ENCODE measurements at regions not wholly inside any gene's neighbourhood (a gene's known extent, or its start where the extent isn't known, plus 50 kb on each side); places are given as distances from the start of the nearest gene placed in this dataset.

GRCh38 chr18:22074282-22075070 lies 94.9 kb upstream of the GATA6 start:
- intact Hi-C loops (cut with DNase I) = no loop called here
- H3K4me1 ChIP-seq = no peaks in the 10 kb centered on the region
- DNase-seq (ENCODE audit: low spot score in 2 of 2) = no peak

GRCh38 chr18:22080035-22080434 lies 89.4 kb upstream of the GATA6 start:
- Histone ChIP-seq H3K36me3 (no peaks in the 10 kb centered on the region), H3K4me1 (no peaks in the 10 kb centered on the region), H3K9me3 (no peaks in the 10 kb centered on the region), H3K4me3 (no peak overlapping the region), H3K27me3 (no peaks in the 10 kb centered on the region), H3K27ac (no peak overlapping the region)
- TF ChIP-seq CTCF (IDR thresholded peaks at IDR 0.05) = no peak
- intact Hi-C loops (cut with DNase I) = no loop called here
- DNase-seq (ENCODE audit: low spot score in 2 of 2) = no peak

More at GRCh38 chr18:22074282-22075070, 94.9 kb upstream of the GATA6 start:
- no peak overlapping the region for H3K4me3 ChIP-seq
- no peak overlapping the region for H3K27ac ChIP-seq
- H3K27me3 ChIP-seq = no peaks in the 10 kb centered on the region
- H3K36me3 ChIP-seq = no peaks in the 10 kb centered on the region
- no peak for TF ChIP-seq CTCF (IDR thresholded peaks at IDR 0.05)
- H3K9me3 ChIP-seq = no peaks in the 10 kb centered on the region

GRCh38 chr18:22082408-22082807 lies 87.0 kb upstream of the GATA6 start:
- H3K9me3 ChIP-seq = no peaks in the 10 kb centered on the region
- no peaks in the 10 kb centered on the region for H3K4me1 ChIP-seq
- H3K27me3 ChIP-seq = no peaks in the 10 kb centered on the region
- H3K36me3 ChIP-seq = no peaks in the 10 kb centered on the region
- no peak for TF ChIP-seq CTCF (IDR thresholded peaks at IDR 0.05)
- intact Hi-C loops (cut with DNase I) = no loop called here
- no peak overlapping the region for H3K4me3 ChIP-seq
- DNase-seq (ENCODE audit: low spot score in 2 of 2) = no peak
- no peak overlapping the region for H3K27ac ChIP-seq

- Histone ChIP-seq H3K36me3 (no peaks in the 10 kb centered on the region), H3K27me3 (no peaks in the 10 kb centered on the region), H3K9me3 (no peaks in the 10 kb centered on the region), H3K4me3 (no peak overlapping the region), H3K4me1 (no peaks in the 10 kb centered on the region), H3K27ac (no peak overlapping the region)
- intact Hi-C loops (cut with DNase I) = no loop called here
- no peak for TF ChIP-seq CTCF (IDR thresholded peaks at IDR 0.05)
- no peak for DNase-seq (ENCODE audit: low spot score in 2 of 2)
These were observed 84.8 kb upstream of the GATA6 start for GRCh38 chr18:22084547-22084946.

DNA sequence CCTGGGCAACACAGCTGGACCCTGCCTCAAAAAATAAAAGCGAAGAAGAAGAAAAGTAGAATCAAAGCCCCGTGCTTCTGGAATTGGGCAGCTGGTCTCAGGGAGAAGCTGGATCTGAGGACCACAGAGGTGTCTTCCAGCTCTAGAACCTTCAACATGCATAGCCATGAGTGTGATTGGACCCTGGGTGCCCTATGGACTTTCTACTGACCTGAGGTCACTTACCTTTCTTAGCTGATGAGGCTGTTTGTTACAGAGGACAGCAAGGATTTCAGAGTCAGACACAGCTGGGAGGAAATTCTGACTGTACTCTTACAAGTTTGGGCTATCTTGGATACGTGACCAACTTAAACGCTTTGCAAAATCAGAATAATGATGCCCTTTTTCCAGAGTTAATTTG lies 82.4 kb upstream of the GATA6 start:
- Histone ChIP-seq H3K4me3 (no peak overlapping the region), H3K4me1 (no peaks in the 10 kb centered on the region), H3K9me3 (no peaks in the 10 kb centered on the region), H3K27me3 (no peaks in the 10 kb centered on the region), H3K36me3 (no peaks in the 10 kb centered on the region), H3K27ac (no peak overlapping the region)
- intact Hi-C loops (cut with DNase I) = no loop called here
- no peak for TF ChIP-seq CTCF (IDR thresholded peaks at IDR 0.05)
- no peak for DNase-seq (ENCODE audit: low spot score in 2 of 2)

All from ascending aorta (tissue), 2 donors.